ENCODE measurements at regions not wholly inside any gene's neighbourhood (a gene's known extent, or its start where the extent isn't known, plus 50 kb on each side); places are given as distances from the start of the nearest gene placed in this dataset.
A peak's percentile ranks its signal among the peaks of the same experiment; 100 is the strongest.

GRCh38 chr6:74598462-74599393 is 607.1 kb downstream of the COL12A1 start:
- peak; percentile 89 for ATAC-seq
- no TSS peak for BruUV-seq (replicated peaks)
- TF ChIP-seq EZH2phosphoT487 (IDR thresholded peaks at IDR 0.05; ENCODE audit: borderline replicate concordance, low read length), result no peak
- no peak for TF ChIP-seq EZH2 (IDR thresholded peaks at IDR 0.05; ENCODE audit: low read length, unreplicated experiment)
- TF ChIP-seq CTCF (conservative IDR thresholded peaks at IDR 0.05; ENCODE audit: low read depth, low read length), result no peak
- H3K9ac ChIP-seq (ENCODE audit: low read length), result no peak overlapping the region
- intact Hi-C loops (cut with micrococcal nuclease), result no loop called here
- H3F3A ChIP-seq (ENCODE audit: low read length, unreplicated experiment), result peaks cover 4% of the 10 kb centered on the region
- H3K27me3 ChIP-seq (ENCODE audit: low read length), result no peaks in the 10 kb centered on the region
- ChIA-PET POLR2A (ENCODE audit: unreplicated experiment) (interaction anchor here (0.5 kb wide), 1 partner anchor 100 kb away, joined by 4 read pairs; no protein-coding TSS in a partner anchor), CTCF (no interaction called here)
- H3K9me3 ChIP-seq (ENCODE audit: low read length), result no peaks in the 10 kb centered on the region
- H4K20me1 ChIP-seq (ENCODE audit: low read length), result no peaks in the 10 kb centered on the region
- H3K79me2 ChIP-seq (ENCODE audit: low read length), result no peaks in the 10 kb centered on the region
- no peak overlapping the region for H2AFZ ChIP-seq (ENCODE audit: low read length)
- H3K36me3 ChIP-seq (ENCODE audit: low read depth, low read length), result no peaks in the 10 kb centered on the region
- peak overlapping the region; percentile 76 for H3K27ac ChIP-seq (ENCODE audit: low read length)
- DNase-seq, result peak; percentile 83
- H3K4me3 ChIP-seq (ENCODE audit: low read length), result no peak overlapping the region
- no peaks in the 10 kb centered on the region for H3K9me2 ChIP-seq (replicated peaks; ENCODE audit: low read length)
- peak overlapping the region; percentile 34 for H3K4me2 ChIP-seq (ENCODE audit: low read length)
- H3K4me1 ChIP-seq (ENCODE audit: insufficient read depth, low read length), result peaks cover 25% of the 10 kb centered on the region

- Histone ChIP-seq H3F3A (ENCODE audit: low read length, unreplicated experiment) (peaks cover 4% of the 10 kb centered on the region), H4K20me1 (ENCODE audit: low read length) (no peaks in the 10 kb centered on the region), H3K27me3 (ENCODE audit: low read length) (no peaks in the 10 kb centered on the region), H3K9ac (ENCODE audit: low read length) (no peak overlapping the region), H2AFZ (ENCODE audit: low read length) (no peak overlapping the region), H3K36me3 (ENCODE audit: low read depth, low read length) (no peaks in the 10 kb centered on the region), H3K27ac (ENCODE audit: low read length) (peak overlapping the region; percentile 76), H3K9me2 (replicated peaks; ENCODE audit: low read length) (no peaks in the 10 kb centered on the region), H3K79me2 (ENCODE audit: low read length) (no peaks in the 10 kb centered on the region), H3K4me3 (ENCODE audit: low read length) (no peak overlapping the region), H3K9me3 (ENCODE audit: low read length) (no peaks in the 10 kb centered on the region), H3K4me1 (ENCODE audit: insufficient read depth, low read length) (peaks cover 25% of the 10 kb centered on the region), H3K4me2 (ENCODE audit: low read length) (0 out of 2 replicates have a peak overlapping the region, but pooled peaks have one; percentile 34)
- POLR2A ChIA-PET (ENCODE audit: unreplicated experiment), result no interaction called here
- DNase-seq (no peak), ATAC-seq (no peak)
- intact Hi-C loops (cut with micrococcal nuclease), result no loop called here
- BruUV-seq (replicated peaks), result no TSS peak
- CTCF ChIA-PET, result no interaction called here
- TF ChIP-seq CTCF (conservative IDR thresholded peaks at IDR 0.05; ENCODE audit: low read depth, low read length) (no peak), EZH2 (IDR thresholded peaks at IDR 0.05; ENCODE audit: low read length, unreplicated experiment) (no peak), EZH2phosphoT487 (IDR thresholded peaks at IDR 0.05; ENCODE audit: borderline replicate concordance, low read length) (no peak)
These were observed 608.0 kb downstream of the COL12A1 start for GRCh38 chr6:74597840-74598239.

GRCh38 chr6:74597266-74597665 is 608.6 kb downstream of the COL12A1 start:
- no peak overlapping the region for H3K4me2 ChIP-seq (ENCODE audit: low read length)
- H3K4me1 ChIP-seq (ENCODE audit: insufficient read depth, low read length), result peaks cover 25% of the 10 kb centered on the region
- H3K9ac ChIP-seq (ENCODE audit: low read length), result no peak overlapping the region
- H2AFZ ChIP-seq (ENCODE audit: low read length), result no peak overlapping the region
- CTCF ChIA-PET, result no interaction called here
- ATAC-seq (no peak), DNase-seq (peak; percentile 13)
- no peak for TF ChIP-seq EZH2phosphoT487 (IDR thresholded peaks at IDR 0.05; ENCODE audit: borderline replicate concordance, low read length)
- TF ChIP-seq CTCF (conservative IDR thresholded peaks at IDR 0.05; ENCODE audit: low read depth, low read length), result no peak
- no peak for TF ChIP-seq EZH2 (IDR thresholded peaks at IDR 0.05; ENCODE audit: low read length, unreplicated experiment)
- H4K20me1 ChIP-seq (ENCODE audit: low read length), result no peaks in the 10 kb centered on the region
- no peaks in the 10 kb centered on the region for H3K79me2 ChIP-seq (ENCODE audit: low read length)
- no peak overlapping the region for H3K4me3 ChIP-seq (ENCODE audit: low read length)
- no peak overlapping the region for H3K27ac ChIP-seq (ENCODE audit: low read length)
- no peaks in the 10 kb centered on the region for H3K9me3 ChIP-seq (ENCODE audit: low read length)
- POLR2A ChIA-PET (ENCODE audit: unreplicated experiment), result no interaction called here
- H3F3A ChIP-seq (ENCODE audit: low read length, unreplicated experiment), result peaks cover 4% of the 10 kb centered on the region
- no peaks in the 10 kb centered on the region for H3K27me3 ChIP-seq (ENCODE audit: low read length)
- H3K36me3 ChIP-seq (ENCODE audit: low read depth, low read length), result no peaks in the 10 kb centered on the region
- intact Hi-C loops (cut with micrococcal nuclease), result no loop called here
- no peaks in the 10 kb centered on the region for H3K9me2 ChIP-seq (replicated peaks; ENCODE audit: low read length)
- BruUV-seq (replicated peaks), result no TSS peak
